ENCODE measurements at regions not wholly inside any gene's neighbourhood (a gene's known extent, or its start where the extent isn't known, plus 50 kb on each side); places are given as distances from the start of the nearest gene placed in this dataset.

DNA sequence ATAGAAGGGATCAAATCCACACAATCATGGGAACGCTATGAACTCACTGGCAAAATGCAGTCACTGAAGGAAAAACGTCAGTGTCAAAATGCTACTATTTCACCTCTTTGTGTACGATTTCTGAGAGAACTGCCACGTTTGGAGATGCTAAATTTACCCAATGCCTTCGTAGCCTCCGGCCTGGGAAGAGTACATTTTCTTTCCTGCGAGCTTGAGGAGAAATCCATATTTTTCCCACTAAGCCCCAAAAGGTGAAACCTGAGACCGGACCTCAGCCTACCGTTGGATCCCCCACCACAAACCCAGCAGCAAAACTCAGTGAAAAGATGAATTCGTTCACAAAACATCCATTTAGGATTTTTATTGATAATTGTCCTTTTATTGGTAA, 131.7 kb downstream of the GPX5 start:
- peaks cover 21% of the 10 kb centered on the region for H3K27me3 ChIP-seq (replicated peaks; ENCODE audit: control insufficient read depth, insufficient read depth, low read length, poor library complexity, severe bottlenecking)
- no peaks in the 10 kb centered on the region for H3K9me3 ChIP-seq (ENCODE audit: control insufficient read depth, low read length)
- H3K27ac ChIP-seq (ENCODE audit: insufficient read depth, low read length, poor library complexity, severe bottlenecking): no peak overlapping the region
- H3K36me3 ChIP-seq (ENCODE audit: control insufficient read depth, insufficient read depth, low read length): no peaks in the 10 kb centered on the region
- H3K4me3 ChIP-seq (ENCODE audit: insufficient read depth, low read depth, low read length, poor library complexity, severe bottlenecking): no peak overlapping the region
- H3K4me1 ChIP-seq (ENCODE audit: control insufficient read depth, insufficient read depth, low read length, poor library complexity, severe bottlenecking): no peaks in the 10 kb centered on the region
- DNase-seq: no peak

DNA sequence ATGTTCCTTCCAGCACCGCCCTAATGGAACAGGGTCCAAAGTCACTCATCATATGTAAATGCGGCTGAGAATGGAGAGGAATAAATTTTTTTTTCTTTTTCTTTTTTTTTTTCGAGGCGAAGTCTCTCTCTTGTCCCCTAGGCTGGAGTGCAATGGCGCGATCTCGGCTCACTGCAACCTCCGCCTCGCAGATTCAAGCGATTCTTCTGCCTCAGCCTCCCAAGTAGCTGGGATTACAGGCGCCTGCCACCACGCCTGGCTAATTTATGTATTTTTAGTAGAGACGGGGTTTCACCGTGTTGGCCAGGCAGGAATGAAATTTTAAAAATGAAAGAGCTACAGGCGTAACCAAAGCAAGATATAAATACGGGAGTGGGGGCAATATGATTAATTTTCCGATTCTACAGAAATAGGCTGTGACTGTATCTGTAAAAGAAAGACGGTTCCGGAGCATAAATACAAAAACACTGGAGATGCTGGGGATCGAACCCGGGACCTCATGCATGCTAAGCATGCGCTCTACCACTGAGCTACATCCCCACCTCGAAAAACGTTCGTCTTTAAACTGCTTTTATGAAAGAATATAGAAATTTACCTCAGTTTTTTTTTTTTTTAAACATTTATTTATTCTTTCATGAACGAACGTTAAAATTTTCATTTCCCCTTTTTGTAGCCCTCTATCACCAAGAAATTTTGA, 132.2 kb downstream of the GPX5 start:
- DNase-seq: no peak
- Histone ChIP-seq H3K9me3 (ENCODE audit: control insufficient read depth, low read length) (no peaks in the 10 kb centered on the region), H3K4me1 (ENCODE audit: control insufficient read depth, insufficient read depth, low read length, poor library complexity, severe bottlenecking) (no peaks in the 10 kb centered on the region), H3K27me3 (replicated peaks; ENCODE audit: control insufficient read depth, insufficient read depth, low read length, poor library complexity, severe bottlenecking) (peaks cover 21% of the 10 kb centered on the region), H3K36me3 (ENCODE audit: control insufficient read depth, insufficient read depth, low read length) (no peaks in the 10 kb centered on the region), H3K27ac (ENCODE audit: insufficient read depth, low read length, poor library complexity, severe bottlenecking) (no peak overlapping the region), H3K4me3 (ENCODE audit: insufficient read depth, low read depth, low read length, poor library complexity, severe bottlenecking) (no peak overlapping the region)

DNA sequence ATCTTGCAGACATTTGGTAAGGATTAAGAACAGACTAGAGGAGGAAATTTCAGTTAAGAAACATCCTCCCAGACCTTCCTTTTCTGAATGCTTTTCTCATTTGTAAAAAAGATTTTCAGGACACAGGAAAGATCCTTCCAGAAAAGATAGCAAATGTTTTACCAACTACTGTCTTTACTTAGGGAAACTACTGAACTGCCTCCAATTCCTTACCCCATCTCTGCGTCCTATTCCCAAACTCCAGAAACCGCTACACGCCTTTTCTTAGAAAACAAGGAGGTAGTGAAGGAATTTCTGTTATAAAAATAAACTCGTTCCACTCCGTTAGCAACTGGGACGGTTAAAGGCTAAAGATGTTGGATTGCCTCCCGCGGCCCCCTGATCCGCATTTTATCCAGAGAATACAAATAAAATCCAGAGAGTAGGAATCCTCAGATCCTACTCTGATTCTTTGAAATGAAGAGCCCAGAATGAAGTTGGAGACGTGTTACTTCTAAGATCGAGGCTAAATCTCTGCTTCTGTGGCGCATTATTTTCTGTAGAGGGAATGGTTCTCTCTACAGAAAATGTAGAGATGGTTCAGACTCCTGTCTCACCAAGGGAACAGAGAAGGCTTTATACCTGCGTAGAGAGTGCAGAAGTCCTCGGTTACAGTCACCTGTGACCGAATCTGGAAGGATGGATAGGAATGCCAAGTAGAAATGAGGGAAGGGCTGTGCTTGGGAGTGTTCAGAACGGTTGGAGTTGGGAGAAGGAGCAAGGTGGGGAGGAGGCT, 133.0 kb downstream of the GPX5 start:
- no peaks in the 10 kb centered on the region for H3K36me3 ChIP-seq (ENCODE audit: control insufficient read depth, insufficient read depth, low read length)
- H3K4me1 ChIP-seq (ENCODE audit: control insufficient read depth, insufficient read depth, low read length, poor library complexity, severe bottlenecking): no peaks in the 10 kb centered on the region
- H3K9me3 ChIP-seq (ENCODE audit: control insufficient read depth, low read length): no peaks in the 10 kb centered on the region
- DNase-seq: no peak
- peaks cover 21% of the 10 kb centered on the region for H3K27me3 ChIP-seq (replicated peaks; ENCODE audit: control insufficient read depth, insufficient read depth, low read length, poor library complexity, severe bottlenecking)
- no peak overlapping the region for H3K27ac ChIP-seq (ENCODE audit: insufficient read depth, low read length, poor library complexity, severe bottlenecking)
- no peak overlapping the region for H3K4me3 ChIP-seq (ENCODE audit: insufficient read depth, low read depth, low read length, poor library complexity, severe bottlenecking)

DNA sequence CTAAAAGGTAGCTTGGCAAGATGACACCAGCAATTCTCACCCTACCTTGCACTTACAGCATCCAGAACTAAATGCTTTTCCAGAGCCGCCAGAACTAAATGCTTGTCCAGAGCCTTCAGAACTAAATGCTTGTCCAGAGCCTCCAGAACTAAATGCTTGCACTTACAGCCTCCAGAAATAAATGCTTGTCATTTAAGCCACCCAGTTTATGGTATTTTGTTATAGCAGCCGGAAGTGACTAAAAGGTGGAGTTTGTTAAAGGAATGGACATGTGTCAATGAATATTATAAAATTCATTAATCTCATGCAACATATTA, 133.5 kb downstream of the GPX5 start:
- no peaks in the 10 kb centered on the region for H3K36me3 ChIP-seq (ENCODE audit: control insufficient read depth, insufficient read depth, low read length)

DNA sequence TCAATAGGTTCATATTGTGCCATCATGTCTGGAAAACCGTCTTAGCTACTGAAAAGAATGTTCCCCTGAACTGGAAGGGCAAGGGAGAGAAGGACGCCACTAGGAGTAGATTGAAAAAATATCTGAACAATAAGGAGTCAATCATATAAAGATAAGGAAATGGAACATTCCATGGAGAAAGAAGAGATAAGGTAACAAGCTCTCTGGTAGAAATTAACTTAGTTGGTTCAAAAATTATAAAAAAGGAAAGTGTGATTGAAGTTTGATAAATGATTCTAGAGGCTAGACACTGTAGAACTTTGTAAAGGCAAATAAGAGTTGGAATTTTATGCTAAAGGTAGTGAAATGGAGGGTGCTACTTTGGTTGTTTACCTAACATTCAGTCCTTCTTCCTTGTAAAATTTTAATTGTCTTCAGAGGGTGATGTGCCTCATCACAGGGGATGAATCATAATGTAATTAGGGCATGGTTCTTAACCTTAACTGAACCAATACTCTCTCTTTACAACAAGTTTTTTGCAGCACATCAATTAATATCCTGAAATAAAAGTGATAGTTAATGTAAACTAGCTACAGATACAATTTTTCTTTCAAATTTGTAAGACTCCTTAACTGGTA, 135.5 kb downstream of the GPX5 start:
- H3K9me3 ChIP-seq (ENCODE audit: control insufficient read depth, low read length): no peaks in the 10 kb centered on the region
- H3K27me3 ChIP-seq (replicated peaks; ENCODE audit: control insufficient read depth, insufficient read depth, low read length, poor library complexity, severe bottlenecking): peaks cover 21% of the 10 kb centered on the region
- no peaks in the 10 kb centered on the region for H3K4me1 ChIP-seq (ENCODE audit: control insufficient read depth, insufficient read depth, low read length, poor library complexity, severe bottlenecking)
- no peak for DNase-seq
- no peak overlapping the region for H3K4me3 ChIP-seq (ENCODE audit: insufficient read depth, low read depth, low read length, poor library complexity, severe bottlenecking)
- no peak overlapping the region for H3K27ac ChIP-seq (ENCODE audit: insufficient read depth, low read length, poor library complexity, severe bottlenecking)
- no peaks in the 10 kb centered on the region for H3K36me3 ChIP-seq (ENCODE audit: control insufficient read depth, insufficient read depth, low read length)

More for the DNA sequence above, 133.5 kb downstream of the GPX5 start:
- no peaks in the 10 kb centered on the region for H3K4me1 ChIP-seq (ENCODE audit: control insufficient read depth, insufficient read depth, low read length, poor library complexity, severe bottlenecking)
- H3K27ac ChIP-seq (ENCODE audit: insufficient read depth, low read length, poor library complexity, severe bottlenecking): no peak overlapping the region
- no peaks in the 10 kb centered on the region for H3K9me3 ChIP-seq (ENCODE audit: control insufficient read depth, low read length)
- DNase-seq: no peak
- H3K27me3 ChIP-seq (replicated peaks; ENCODE audit: control insufficient read depth, insufficient read depth, low read length, poor library complexity, severe bottlenecking): peaks cover 21% of the 10 kb centered on the region
- H3K4me3 ChIP-seq (ENCODE audit: insufficient read depth, low read depth, low read length, poor library complexity, severe bottlenecking): no peak overlapping the region

DNA sequence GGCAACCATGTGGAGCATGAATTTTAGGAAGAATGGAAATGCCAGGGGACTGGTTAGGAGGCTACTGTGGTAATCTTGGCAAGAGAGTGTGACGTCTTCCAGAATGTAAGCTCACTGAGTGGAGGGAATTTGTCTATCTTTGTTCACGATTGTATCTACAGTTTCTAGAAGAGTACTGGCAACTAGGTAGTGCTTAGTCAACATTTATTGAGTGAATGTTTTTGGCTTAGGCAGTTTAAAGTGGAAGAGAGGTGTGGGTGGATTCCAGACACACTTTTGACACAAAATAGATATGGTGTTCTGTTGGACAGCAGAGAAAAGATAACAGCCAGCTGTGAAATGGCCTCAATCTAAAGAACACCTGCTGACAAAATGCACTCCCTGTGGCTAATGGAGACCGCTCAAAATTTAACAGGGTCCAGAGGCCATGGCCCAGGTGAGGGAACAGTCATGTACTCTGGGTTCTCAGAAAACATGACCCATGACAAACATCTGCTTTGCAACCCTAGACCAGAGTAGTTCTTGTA, 139.3 kb downstream of the GPX5 start:
- Histone ChIP-seq H3K4me1 (ENCODE audit: control insufficient read depth, insufficient read depth, low read length, poor library complexity, severe bottlenecking) (no peaks in the 10 kb centered on the region), H3K27ac (ENCODE audit: insufficient read depth, low read length, poor library complexity, severe bottlenecking) (no peak overlapping the region), H3K36me3 (ENCODE audit: control insufficient read depth, insufficient read depth, low read length) (no peaks in the 10 kb centered on the region), H3K4me3 (ENCODE audit: insufficient read depth, low read depth, low read length, poor library complexity, severe bottlenecking) (no peak overlapping the region), H3K27me3 (replicated peaks; ENCODE audit: control insufficient read depth, insufficient read depth, low read length, poor library complexity, severe bottlenecking) (no peaks in the 10 kb centered on the region), H3K9me3 (ENCODE audit: control insufficient read depth, low read length) (no peaks in the 10 kb centered on the region)
- no peak for DNase-seq

DNA sequence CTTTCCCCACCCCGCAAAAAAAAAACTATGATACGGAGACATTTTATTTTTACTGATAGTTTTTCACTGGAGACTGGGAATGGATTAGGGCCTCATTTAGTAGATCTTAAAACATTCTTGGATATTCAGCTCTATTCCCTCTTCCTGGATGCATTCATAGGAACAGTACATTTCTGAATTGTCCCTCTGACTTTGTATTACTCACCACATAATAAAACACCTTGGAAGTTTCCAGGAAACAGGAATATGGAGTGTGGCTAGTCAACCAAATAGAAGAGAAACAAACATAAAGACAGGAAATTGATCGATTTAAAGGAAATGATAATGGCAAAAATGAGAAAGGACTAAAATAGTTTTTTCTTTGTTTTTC, 147.7 kb downstream of the GPX5 start:
- no peak for DNase-seq
- Histone ChIP-seq H3K4me3 (ENCODE audit: insufficient read depth, low read depth, low read length, poor library complexity, severe bottlenecking) (no peak overlapping the region), H3K36me3 (ENCODE audit: control insufficient read depth, insufficient read depth, low read length) (no peaks in the 10 kb centered on the region), H3K9me3 (ENCODE audit: control insufficient read depth, low read length) (no peaks in the 10 kb centered on the region), H3K27ac (ENCODE audit: insufficient read depth, low read length, poor library complexity, severe bottlenecking) (no peak overlapping the region), H3K27me3 (replicated peaks; ENCODE audit: control insufficient read depth, insufficient read depth, low read length, poor library complexity, severe bottlenecking) (peaks cover 18% of the 10 kb centered on the region), H3K4me1 (ENCODE audit: control insufficient read depth, insufficient read depth, low read length, poor library complexity, severe bottlenecking) (no peaks in the 10 kb centered on the region)

DNA sequence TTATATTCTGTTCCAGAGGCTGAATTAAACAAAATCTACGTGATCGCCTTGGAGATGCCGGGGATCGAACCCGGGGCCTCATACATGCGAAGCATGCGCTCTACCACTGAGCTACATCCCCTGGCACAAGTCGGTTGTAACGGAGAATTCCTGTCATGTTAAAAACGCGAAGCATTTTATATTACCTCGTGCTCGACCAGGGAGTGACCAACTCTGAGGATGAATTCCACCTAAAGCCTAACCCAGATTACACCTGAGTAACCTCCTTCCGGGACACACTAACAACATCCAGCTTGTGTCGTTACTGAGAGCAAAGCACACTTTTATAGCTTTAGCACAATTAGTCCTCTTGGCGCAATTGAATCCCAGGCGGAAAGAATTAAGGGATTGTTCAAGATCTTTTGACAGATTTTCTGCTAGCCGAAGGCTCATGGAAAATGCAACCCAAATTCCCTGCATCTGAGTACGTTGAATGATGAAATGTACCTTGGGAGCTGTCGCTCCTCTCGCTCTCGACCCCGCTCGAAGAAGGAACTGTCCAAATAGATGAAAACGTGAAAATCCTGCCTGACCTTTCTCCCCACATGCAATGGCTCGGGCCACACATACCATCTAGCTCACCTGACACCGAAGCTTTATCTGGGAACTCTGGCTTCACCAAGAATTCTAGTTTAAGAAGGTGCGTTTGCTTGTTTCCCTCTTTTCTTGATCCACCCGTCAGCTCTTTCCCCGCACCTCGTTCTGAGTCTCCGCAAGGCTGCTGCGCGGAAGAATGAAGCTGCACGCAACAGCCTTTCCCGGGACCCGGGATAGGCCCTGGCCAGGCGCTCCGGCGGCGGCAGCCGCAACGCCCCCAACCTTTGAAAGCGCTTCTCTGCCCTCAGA, 148.3 kb downstream of the GPX5 start:
- no peak overlapping the region for H3K27ac ChIP-seq (ENCODE audit: insufficient read depth, low read length, poor library complexity, severe bottlenecking)
- H3K4me3 ChIP-seq (ENCODE audit: insufficient read depth, low read depth, low read length, poor library complexity, severe bottlenecking): no peak overlapping the region
- no peaks in the 10 kb centered on the region for H3K4me1 ChIP-seq (ENCODE audit: control insufficient read depth, insufficient read depth, low read length, poor library complexity, severe bottlenecking)
- no peaks in the 10 kb centered on the region for H3K9me3 ChIP-seq (ENCODE audit: control insufficient read depth, low read length)
- DNase-seq: no peak
- peaks cover 18% of the 10 kb centered on the region for H3K27me3 ChIP-seq (replicated peaks; ENCODE audit: control insufficient read depth, insufficient read depth, low read length, poor library complexity, severe bottlenecking)
- no peaks in the 10 kb centered on the region for H3K36me3 ChIP-seq (ENCODE audit: control insufficient read depth, insufficient read depth, low read length)

DNA sequence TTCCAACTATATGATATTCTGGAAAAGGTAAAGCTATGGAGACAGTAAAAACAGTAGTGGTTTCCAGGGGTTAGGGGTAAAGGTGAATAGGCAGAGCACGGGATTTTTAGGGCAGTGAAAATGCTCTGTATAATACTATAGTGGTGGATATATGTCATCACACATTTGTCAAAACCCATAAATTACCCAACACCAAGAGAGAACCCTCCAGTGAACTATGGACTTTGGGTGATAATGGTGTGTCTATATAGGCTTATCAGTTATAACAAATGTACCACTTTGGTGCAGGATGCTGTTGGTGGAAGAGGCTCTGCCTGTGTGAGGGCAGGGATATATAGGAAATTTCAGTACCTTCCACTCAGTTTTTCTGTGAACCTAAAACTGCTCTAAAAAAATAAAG, 149.9 kb downstream of the GPX5 start:
- Histone ChIP-seq H3K27ac (ENCODE audit: insufficient read depth, low read length, poor library complexity, severe bottlenecking) (no peak overlapping the region), H3K9me3 (ENCODE audit: control insufficient read depth, low read length) (no peaks in the 10 kb centered on the region), H3K4me3 (ENCODE audit: insufficient read depth, low read depth, low read length, poor library complexity, severe bottlenecking) (no peak overlapping the region), H3K4me1 (ENCODE audit: control insufficient read depth, insufficient read depth, low read length, poor library complexity, severe bottlenecking) (no peaks in the 10 kb centered on the region), H3K36me3 (ENCODE audit: control insufficient read depth, insufficient read depth, low read length) (no peaks in the 10 kb centered on the region), H3K27me3 (replicated peaks; ENCODE audit: control insufficient read depth, insufficient read depth, low read length, poor library complexity, severe bottlenecking) (peaks cover 18% of the 10 kb centered on the region)
- no peak for DNase-seq

Data from effector memory CD4-positive, alpha-beta T cell (primary cell).